IMR-90 (cell line): ENCODE measurements at regions not wholly inside any gene's neighbourhood (a gene's known extent, or its start where the extent isn't known, plus 50 kb on each side); places are given as distances from the start of the nearest gene placed in this dataset.

Experiments
- ATAC-seq: fragments of 200-7000 bp; cut with Tn5 transposase; 2 replicates; pipeline ENCODE4 v1.9.1; 2020; ENCODE audit warnings: low read depth, mild to moderate bottlenecking, moderate library complexity
- BruUV-seq: library from RNA; stranded (reverse); fragments of 400-500 nt; replicated peaks from 2 replicates; lab custom pipeline; 2021; lab: Mats Ljungman, UMichigan
- CTCF ChIA-PET: fragments of 300-600 bp; formaldehyde crosslinking; extraction: SDS; loops from one replicate; lab custom pipeline; 2021; ENCODE audit warnings: antibody characterized with exemption; lab: Yijun Ruan, JAX
- POLR2A ChIA-PET: fragments of 300-600 bp; sonication (Branson Sonifier 250); formaldehyde crosslinking; loops from one replicate; lab custom pipeline; 2022; ENCODE audit warnings: antibody characterized with exemption; ENCODE audit not compliant: unreplicated experiment; lab: Charles Lee
- DNase-seq: peaks from one replicate; pipeline ENCODE4 v3.0.0; 2013
- H2AFZ ChIP-seq: replicated peaks from 2 replicates; pipeline ENCODE3; 2013; ENCODE audit warnings: low read length, mild to moderate bottlenecking; ENCODE audit not compliant: poor library complexity
- H2AK5ac ChIP-seq: 2 replicates; pipeline ENCODE4 v1.6.1; 2013; ENCODE audit warnings: low read depth, low read length, inconsistent platforms
- H2AK9ac ChIP-seq: replicated peaks from 2 replicates; pipeline ENCODE3; 2013; ENCODE audit warnings: mild to moderate bottlenecking, low read depth, low read length, moderate library complexity; ENCODE audit not compliant: poor library complexity
- H2BK120ac ChIP-seq: 2 replicates; pipeline ENCODE4 v1.6.1; 2013; ENCODE audit warnings: low read depth, low read length, inconsistent platforms
- H2BK15ac ChIP-seq: 3 replicates; pipeline ENCODE4 v1.6.1; 2013; ENCODE audit warnings: low read depth, low read length, inconsistent platforms
- H2BK20ac ChIP-seq: 2 replicates; pipeline ENCODE4 v1.6.1; 2013; ENCODE audit warnings: low read depth, mild to moderate bottlenecking, inconsistent platforms, low read length, moderate library complexity
- H2BK5ac ChIP-seq: 2 replicates; pipeline ENCODE4 v1.6.1; 2013; ENCODE audit warnings: mild to moderate bottlenecking, low read depth, low read length, inconsistent platforms; ENCODE audit not compliant: poor library complexity, severe bottlenecking
- H3K14ac ChIP-seq: replicated peaks from 2 replicates; pipeline ENCODE4 v1.6.1; 2013; ENCODE audit warnings: low read depth, low read length, inconsistent platforms
- H3K18ac ChIP-seq: 2 replicates; pipeline ENCODE4 v1.6.1; 2013; ENCODE audit warnings: low read depth, low read length, control low read depth
- H3K23ac ChIP-seq: 2 replicates; pipeline ENCODE4 v1.6.1; 2013; ENCODE audit warnings: low read depth, low read length, inconsistent platforms
- H3K27ac ChIP-seq: 2 replicates; pipeline ENCODE4 v1.5.1; 2013; ENCODE audit warnings: mild to moderate bottlenecking, control low read depth, low read length; ENCODE audit not compliant: insufficient read depth
- H3K27me3 ChIP-seq: 2 replicates; pipeline ENCODE4 v1.6.1; 2013; ENCODE audit warnings: low read length; ENCODE audit not compliant: control insufficient read depth, insufficient read depth
- H3K36me3 ChIP-seq: 2 replicates; pipeline ENCODE4 v1.6.1; 2013; ENCODE audit warnings: low read length, mixed read lengths; ENCODE audit not compliant: control insufficient read depth, insufficient read depth
- H3K4ac ChIP-seq: 2 replicates; pipeline ENCODE4 v1.6.1; 2013; ENCODE audit warnings: low read depth, low read length, inconsistent platforms
- H3K4me1 ChIP-seq: 2 replicates; pipeline ENCODE4 v1.6.1; 2013; ENCODE audit warnings: low read length, mixed read lengths; ENCODE audit not compliant: control insufficient read depth, insufficient read depth
- H3K4me2 ChIP-seq: 2 replicates; pipeline ENCODE4 v1.6.1; 2013; ENCODE audit warnings: low read depth, mild to moderate bottlenecking, control low read depth, low read length, moderate library complexity
- H3K4me3 ChIP-seq: 2 replicates; pipeline ENCODE4 v1.5.1; 2013; ENCODE audit warnings: low read depth, mild to moderate bottlenecking, control low read depth, low read length, moderate library complexity; ENCODE audit not compliant: insufficient read depth
- H3K56ac ChIP-seq: 2 replicates; pipeline ENCODE4 v1.6.1; 2013; ENCODE audit warnings: low read length, inconsistent platforms; ENCODE audit not compliant: insufficient read depth; ENCODE audit errors: extremely low read depth
- H3K79me1 ChIP-seq, 2 experiments: 2 replicates each; pipeline ENCODE4 v1.6.1; 2013; ENCODE audit warnings: low read length in 2 of 2, inconsistent platforms in 1 of 2, low read depth in 1 of 2
- H3K9ac ChIP-seq: 2 replicates; pipeline ENCODE4 v1.6.1; 2013; ENCODE audit warnings: low read depth, low read length, control low read depth
- H3K9me1 ChIP-seq: 2 replicates; pipeline ENCODE4 v1.6.1; 2013; ENCODE audit warnings: low read length, inconsistent platforms; ENCODE audit not compliant: insufficient read depth
- H3K9me3 ChIP-seq: 2 replicates; pipeline ENCODE4 v1.6.1; 2013; ENCODE audit warnings: low read length; ENCODE audit not compliant: control insufficient read depth, insufficient read depth
- H4K20me1 ChIP-seq: 2 replicates; pipeline ENCODE4 v1.6.1; 2013; ENCODE audit warnings: low read length, inconsistent platforms; ENCODE audit not compliant: insufficient read depth
- H4K5ac ChIP-seq: 2 replicates; pipeline ENCODE4 v1.6.1; 2013; ENCODE audit warnings: mild to moderate bottlenecking, low read depth, low read length, control low read depth
- H4K8ac ChIP-seq, 2 experiments: 2 replicates each; pipeline ENCODE4 v1.6.1; 2013; ENCODE audit warnings: low read depth in 2 of 2, low read length in 2 of 2, control low read depth in 1 of 2, inconsistent platforms in 1 of 2
- H4K91ac ChIP-seq: 2 replicates; pipeline ENCODE4 v1.6.1; 2013; ENCODE audit warnings: low read depth, low read length, inconsistent platforms; ENCODE audit not compliant: insufficient read depth
- CHD1 ChIP-seq: IDR thresholded peaks from 2 replicates; pipeline ENCODE4 v1.6.1; 2012; ENCODE audit warnings: low read depth, low read length, improper control_type of control experiment
- MAFK ChIP-seq: IDR thresholded peaks from 2 replicates; pipeline ENCODE4 v1.6.1; 2012; ENCODE audit warnings: low read depth, low read length, improper control_type of control experiment
- WGBS, 2 experiments: methylation state at CpG; one replicate each; pipeline versions ENCODE4 v1.1.5 to v1.1.7; 2013; ENCODE audit warnings: missing lambda C conversion rate in 2 of 2; ENCODE audit not compliant: insufficient read length in 1 of 2; ENCODE audit errors: extremely low coverage in 2 of 2; 5-methylcytosine and 5-hydroxymethylcytosine counted together
- dilution Hi-C: fragments of 300-500 bp; cut with HindIII; formaldehyde crosslinking; loops from one replicate; pipeline ENCODE4 v1.14.3; 2018; ENCODE audit warnings: low sequenced_read_pairs; ENCODE audit not compliant: unreplicated experiment
- in situ Hi-C: fragments of 300-500 bp; cut with MboI; formaldehyde crosslinking; loops from 3 replicates; pipeline ENCODE4 v1.14.3; 2019; ENCODE audit warnings: low sequenced_read_pairs, inconsistent platforms, mixed read lengths
- intact Hi-C: fragments of 100-400 bp; cut with micrococcal nuclease; formaldehyde crosslinking; loops from 2 replicates; pipeline ENCODE4 v1.10.0; 2022

DNA sequence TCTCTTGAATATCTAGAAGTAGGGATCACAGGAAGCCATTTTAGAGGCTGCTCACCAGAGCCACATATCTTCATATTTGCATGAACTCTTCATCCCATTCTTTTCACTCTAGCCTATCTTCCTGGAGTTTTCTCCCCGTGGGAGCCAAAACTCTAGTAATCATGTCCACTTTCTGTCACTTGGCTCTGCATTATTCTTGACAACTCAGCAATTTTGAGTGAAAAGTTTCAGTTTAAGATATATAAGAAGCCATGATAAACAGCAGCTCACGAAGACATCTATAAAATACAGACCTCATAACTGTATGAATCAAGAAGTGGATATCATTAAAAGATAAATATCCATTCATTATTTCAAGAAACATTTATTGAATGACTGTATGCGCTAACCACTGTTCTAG, 79.1 kb upstream of the NR0B1 start:
- Histone ChIP-seq H2AFZ (no peak overlapping the region), H3K27ac (no peak overlapping the region), H3K79me1 (no peaks in the 10 kb centered on the region), H4K20me1 (no peaks in the 10 kb centered on the region), H3K9ac (no peak overlapping the region), H3K27me3 (no peaks in the 10 kb centered on the region), H3K4me1 (no peaks in the 10 kb centered on the region), H2BK5ac (no peak overlapping the region), H3K4me3 (no peak overlapping the region), H2AK9ac (no peak overlapping the region), H4K5ac (no peak overlapping the region), H3K23ac (no peak overlapping the region), H3K4ac (no peak overlapping the region), H2BK120ac (no peak overlapping the region), H4K8ac (no peak overlapping the region), H2BK15ac (no peak overlapping the region), H3K14ac (no peak overlapping the region), H3K18ac (no peak overlapping the region), H3K4me2 (no peak overlapping the region), H3K9me3 (no peaks in the 10 kb centered on the region), H2BK20ac (no peak overlapping the region), H3K36me3 (no peaks in the 10 kb centered on the region), H2AK5ac (no peak overlapping the region), H3K9me1 (no peaks in the 10 kb centered on the region), H3K56ac (no peak overlapping the region), H4K91ac (no peak overlapping the region)
- TF ChIP-seq CHD1 (no peak), MAFK (peak; percentile 49; the same call in 1 of the 2 replicates)
- no CpG with 5 or more reads among the region's 3 CpGs for WGBS, 2 experiments
- DNase-seq = no peak
- in situ Hi-C loops (no loop called here), intact Hi-C loops (no loop called here), dilution Hi-C loops (no loop called here)
- ChIA-PET POLR2A (no interaction called here), CTCF (no interaction called here)
- ATAC-seq = no peak
- BruUV-seq = no TSS peak
